Liver (tissue), 8 donors: ENCODE measurements at regions not wholly inside any gene's neighbourhood (a gene's known extent, or its start where the extent isn't known, plus 50 kb on each side); places are given as distances from the start of the nearest gene placed in this dataset.
"Not testable (repeated sequence)": the region's sequence is repeated elsewhere in the genome, so short reads cannot be mapped to it uniquely, and the experiment has no call there.

Experiments used
- DNase-seq: peaks from one replicate; pipeline ENCODE4 v3.0.0-alpha.2; 2017; ENCODE audit warnings: low spot score
- H3K27ac ChIP-seq, 2 donors: one replicate each; pipeline ENCODE4 v1.7.0; 2013; ENCODE audit warnings: inconsistent platforms in 2 of 2, low read length in 2 of 2, control low read depth in 1 of 2, low read depth in 1 of 2, mild to moderate bottlenecking in 1 of 2
- H3K27me3 ChIP-seq, 4 donors: one replicate each; pipeline versions ENCODE4 v1.6.1 to v1.7.0; 2013; ENCODE audit warnings: low read length in 3 of 4, inconsistent platforms in 1 of 4, mild to moderate bottlenecking in 1 of 4, moderate library complexity in 1 of 4; ENCODE audit not compliant: control insufficient read depth in 4 of 4, insufficient read depth in 4 of 4
- H3K36me3 ChIP-seq, 4 donors: one replicate each; pipeline versions ENCODE4 v1.6.1 to v1.7.0; 2013; ENCODE audit warnings: low read length in 3 of 4, mild to moderate bottlenecking in 3 of 4, low read depth in 1 of 4, moderate library complexity in 1 of 4; ENCODE audit not compliant: control insufficient read depth in 4 of 4, insufficient read depth in 3 of 4
- H3K4me1 ChIP-seq, 4 donors: one replicate each; pipeline versions ENCODE4 v1.6.1 to v1.7.0; 2013; ENCODE audit warnings: low read length in 3 of 4, mild to moderate bottlenecking in 3 of 4, moderate library complexity in 1 of 4; ENCODE audit not compliant: control insufficient read depth in 4 of 4, insufficient read depth in 4 of 4
- H3K4me3 ChIP-seq, 3 donors: one replicate each; pipeline versions ENCODE4 v1.6.1 to v1.7.0; 2013; ENCODE audit warnings: low read length in 3 of 3, control low read depth in 1 of 3, low read depth in 1 of 3, mild to moderate bottlenecking in 1 of 3
- H3K9ac ChIP-seq, 2 donors: one replicate each; pipeline ENCODE4 v1.7.0; 2013; ENCODE audit warnings: low read length in 2 of 2, mild to moderate bottlenecking in 2 of 2, moderate library complexity in 2 of 2, control low read depth in 1 of 2, low read depth in 1 of 2
- H3K9me3 ChIP-seq, 4 donors: one replicate each; pipeline versions ENCODE4 v1.6.1 to v1.7.0; 2013; ENCODE audit warnings: low read length in 3 of 4; ENCODE audit not compliant: control insufficient read depth in 4 of 4
- CTCF ChIP-seq: fragments of 150-350 bp; IDR thresholded peaks from 2 replicates; pipeline ENCODE4 v1.5.1; 2017; ENCODE audit warnings: improper control_type of control experiment, low read depth, low read length; ENCODE audit not compliant: missing input control
- EGR1 ChIP-seq, 2 donors: IDR thresholded peaks; 2 replicates each; pipeline ENCODE4 v1.6.1; 2016 to 2018; ENCODE audit warnings: antibody characterized with exemption in 2 of 2, low read depth in 2 of 2
- GABPA ChIP-seq, 2 donors: IDR thresholded peaks in 1 of 2; conservative IDR thresholded peaks in 1 of 2; 2 replicates each; pipeline ENCODE4 v1.6.1; 2016; ENCODE audit warnings: antibody characterized with exemption in 2 of 2, mild to moderate bottlenecking in 1 of 2, moderate library complexity in 1 of 2
- HNF4A ChIP-seq, 2 donors: conservative IDR thresholded peaks; 2 replicates each; pipeline ENCODE4 v1.6.1; 2016; ENCODE audit warnings: antibody characterized with exemption in 2 of 2, mild to moderate bottlenecking in 2 of 2
- JUND ChIP-seq, 2 donors: IDR thresholded peaks; 2 replicates each; pipeline ENCODE4 v1.6.1; 2016; ENCODE audit warnings: antibody characterized with exemption in 2 of 2
- MAX ChIP-seq: IDR thresholded peaks from 2 replicates; pipeline ENCODE4 v1.6.1; 2016; ENCODE audit warnings: antibody characterized with exemption
- REST ChIP-seq: IDR thresholded peaks from 2 replicates; pipeline ENCODE4 v1.6.1; 2016; ENCODE audit warnings: antibody characterized with exemption, mild to moderate bottlenecking
- RXRA ChIP-seq, 2 donors: IDR thresholded peaks; 2 replicates each; pipeline ENCODE4 v1.6.1; 2017 to 2018; ENCODE audit warnings: antibody characterized with exemption in 2 of 2, mild to moderate bottlenecking in 1 of 2
- TAF1 ChIP-seq: conservative IDR thresholded peaks from 2 replicates; pipeline ENCODE4 v1.6.1; 2016; ENCODE audit warnings: antibody characterized with exemption, mild to moderate bottlenecking
- ZBTB33 ChIP-seq: IDR thresholded peaks from 2 replicates; pipeline ENCODE4 v1.6.1; 2016; ENCODE audit warnings: antibody characterized with exemption
- WGBS: extraction: QIAGEN DNeasy Blood & Tissue Kit; methylation state at CpG from one replicate; pipeline ENCODE4 v1.1.7; 2013; 5-methylcytosine and 5-hydroxymethylcytosine counted together
- TF ChIP-seq, protein P1 (sequence below): IDR thresholded peaks from 2 replicates; pipeline ENCODE4 v1.6.1; 2016; ENCODE audit warnings: antibody characterized with exemption
- donor health status: healthy.
- donor health status: healthy.
- donor health status: healthy.
- donor health status: healthy.
- donor health status: healthy.

GRCh38 chr13:75175575-75175974, 306.4 kb downstream of the TBC1D4 start (continued):
- no peak for TF ChIP-seq MAX

- not testable (repeated sequence) for H3K9ac ChIP-seq, H3K9me3 ChIP-seq, H3K27me3 ChIP-seq, DNase-seq, H3K36me3 ChIP-seq, H3K4me3 ChIP-seq, H3K27ac ChIP-seq
- WGBS, result 99% methylated on average over 2 of the region's 2 CpGs
- peaks cover 0 to 13% (median 5%) of the 10 kb centered on the region in 4 donors for H3K4me1 ChIP-seq
These were observed 306.9 kb downstream of the TBC1D4 start for GRCh38 chr13:75175097-75175496.

DNA sequence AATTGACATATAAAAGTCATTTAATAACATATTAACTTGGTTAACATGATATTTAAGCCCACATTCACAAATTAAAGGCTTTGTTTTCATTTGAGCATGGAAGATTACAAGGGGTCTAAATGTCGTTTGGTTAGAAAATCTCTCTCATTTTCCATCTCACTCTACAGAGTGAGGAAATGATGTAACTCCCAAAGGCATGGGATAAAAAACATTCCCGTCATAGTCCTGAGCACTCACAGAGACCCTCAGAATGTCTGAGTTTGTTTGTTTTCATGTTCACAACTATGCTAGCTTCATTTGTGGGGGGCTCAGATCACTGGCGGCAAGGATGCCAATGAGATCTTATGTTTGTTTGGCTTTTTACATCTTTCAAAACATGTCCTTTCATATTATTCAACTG, 307.5 kb downstream of the TBC1D4 start:
- Histone ChIP-seq H3K9ac (no peak overlapping the region), H3K9me3 (no peaks in the 10 kb centered on the region), H3K27ac (no peak overlapping the region), H3K36me3 (no peaks in the 10 kb centered on the region), H3K4me1 (peaks cover 0 to 13% (median 5%) of the 10 kb centered on the region in 4 donors), H3K4me3 (no peak overlapping the region), H3K27me3 (no peaks in the 10 kb centered on the region)
- TF ChIP-seq HNF4A (conservative IDR thresholded peaks at IDR 0.05) (no peak), MAX (no peak), EGR1 (IDR thresholded peaks at IDR 0.05; ENCODE audit: low read depth in 2 of 2) (no peak), RXRA (IDR thresholded peaks at IDR 0.05) (no peak), TAF1 (no peak), GABPA (IDR thresholded peaks at IDR 0.05 in 1 of 2, conservative IDR thresholded peaks at IDR 0.05 in 1 of 2) (no peak), ZBTB33 (no peak), JUND (IDR thresholded peaks at IDR 0.05) (no peak), CTCF (no peak), REST (no peak)
- TF ChIP-seq, protein P1, sequence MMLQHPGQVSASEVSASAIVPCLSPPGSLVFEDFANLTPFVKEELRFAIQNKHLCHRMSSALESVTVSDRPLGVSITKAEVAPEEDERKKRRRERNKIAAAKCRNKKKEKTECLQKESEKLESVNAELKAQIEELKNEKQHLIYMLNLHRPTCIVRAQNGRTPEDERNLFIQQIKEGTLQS, result no peak
- whole genome bisulfite sequencing, result 83% methylated on average over 3 of the region's 3 CpGs
- DNase-seq, result no peak
